GM21447 (cell line): ENCODE measurements at regions not wholly inside any gene's neighbourhood (a gene's known extent, or its start where the extent isn't known, plus 50 kb on each side); places are given as distances from the start of the nearest gene placed in this dataset.
"Not testable (repeated sequence)": the region's sequence is repeated elsewhere in the genome, so short reads cannot be mapped to it uniquely, and the experiment has no call there.

Experiments used
- ATAC-seq: cut with Tn5 transposase; IDR thresholded peaks from one replicate; pipeline ENCODE4 v1.9.1; 2021; ENCODE audit not compliant: unreplicated experiment

DNA sequence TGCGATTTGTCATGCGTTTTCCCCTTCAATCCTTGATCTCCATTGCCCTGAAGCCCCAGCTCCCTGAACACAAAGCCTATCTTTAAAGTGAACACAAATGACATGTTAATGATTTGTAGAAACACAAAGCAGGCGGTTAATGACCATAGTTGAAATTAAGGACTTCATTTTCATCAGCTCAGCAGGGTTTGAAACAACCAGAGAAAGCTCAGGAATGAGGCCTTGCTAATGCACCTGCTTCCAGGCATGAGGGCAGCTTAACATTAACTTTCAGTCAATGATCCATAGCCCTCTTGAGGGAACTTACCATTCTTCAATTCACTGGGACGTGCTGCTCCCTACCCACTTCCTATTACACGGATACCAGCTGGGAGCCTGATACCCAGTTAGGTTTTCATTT lies 427.2 kb upstream of the CBLB start:
- no peak for ATAC-seq

DNA sequence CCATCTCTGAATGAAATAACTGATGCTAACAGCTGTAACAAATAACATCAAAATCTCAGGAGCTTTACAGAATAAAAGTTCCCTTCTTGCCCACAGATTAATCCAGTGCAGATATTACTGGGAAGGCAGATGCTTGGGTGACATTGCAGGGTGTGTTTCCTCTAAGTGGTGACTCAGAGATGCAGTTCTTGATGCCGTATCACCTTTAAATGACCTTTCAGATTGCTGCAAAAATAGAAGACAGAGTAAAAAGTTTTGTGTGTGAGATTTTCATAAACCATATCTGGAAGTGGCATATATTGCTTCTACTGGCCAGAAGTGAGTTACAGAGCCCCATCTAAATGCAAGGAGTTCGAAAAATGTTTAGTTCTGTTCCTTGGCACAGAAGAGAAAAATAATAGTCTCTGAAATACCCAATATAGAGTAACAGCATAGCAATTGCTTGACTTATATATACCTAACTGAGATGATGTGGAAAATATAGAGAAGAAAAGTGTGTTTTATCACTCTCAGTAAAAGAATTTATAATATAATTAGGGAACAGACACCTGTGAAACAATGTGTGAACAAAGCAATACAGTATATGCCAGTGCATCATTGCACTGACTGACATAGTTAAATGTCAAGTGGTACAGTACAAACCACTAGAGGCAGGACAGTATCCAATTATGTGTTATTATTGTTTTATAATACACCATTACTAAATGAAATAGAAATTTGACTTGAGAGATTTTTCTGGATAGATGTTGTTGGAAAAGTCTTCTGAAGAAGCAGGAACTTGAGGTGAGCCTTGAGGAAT lies 430.7 kb upstream of the CBLB start:
- ATAC-seq, result peak; percentile 62

DNA sequence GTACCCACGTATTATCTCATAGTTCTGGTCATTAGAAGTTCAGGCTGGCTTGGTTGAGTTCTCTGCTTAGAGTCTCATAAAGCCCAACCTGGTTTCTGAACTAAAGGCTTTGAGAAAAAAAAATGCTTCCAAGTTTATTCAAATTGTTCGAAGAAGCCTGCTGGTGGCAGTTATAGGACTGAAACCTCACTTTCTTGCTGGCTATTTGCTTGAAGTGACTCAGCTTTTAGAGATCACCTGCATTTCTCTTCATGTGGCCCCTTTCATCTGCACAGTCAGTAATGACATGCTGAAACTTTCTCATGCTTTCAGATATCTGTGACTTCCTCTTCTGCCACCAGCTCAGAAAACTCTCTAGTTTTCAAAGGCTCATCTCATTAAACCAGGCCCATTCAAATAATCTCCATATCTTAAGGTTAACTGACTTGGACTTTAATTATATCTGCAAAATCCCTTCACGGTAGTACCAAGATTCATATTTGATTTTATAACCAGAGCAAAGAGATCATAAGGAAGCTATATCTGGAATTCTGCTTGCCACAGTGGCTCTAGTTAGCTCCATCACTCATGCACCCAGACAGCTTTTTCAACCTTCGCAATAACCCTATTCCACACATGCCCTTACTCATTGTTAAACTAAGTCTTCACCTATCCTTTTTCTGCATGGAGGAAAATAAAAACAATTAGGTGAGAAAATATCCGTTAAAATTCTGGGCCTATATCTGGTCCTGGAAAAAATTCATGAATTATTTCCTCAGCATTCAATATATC lies 433.8 kb upstream of the CBLB start:
- ATAC-seq, result peak; percentile 91

DNA sequence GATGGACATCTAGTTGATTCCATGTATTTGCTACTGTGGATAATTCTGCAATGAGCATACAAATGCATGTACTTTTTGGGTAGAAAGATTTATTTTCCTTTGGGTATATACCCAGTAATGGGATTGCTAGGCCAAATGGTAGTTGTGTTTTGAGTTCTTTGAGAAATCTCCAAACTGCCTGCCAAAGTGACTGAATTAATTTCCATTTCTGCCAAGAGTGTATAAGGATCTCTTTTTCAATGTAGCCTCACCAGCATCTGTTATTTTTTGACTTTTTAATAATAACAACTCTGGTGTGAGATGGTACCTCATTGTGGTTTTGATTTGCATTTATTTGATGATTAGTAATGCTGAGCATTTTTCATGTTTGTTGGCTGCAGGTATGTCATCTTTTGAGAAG lies 435.0 kb upstream of the CBLB start:
- ATAC-seq, result no peak

DNA sequence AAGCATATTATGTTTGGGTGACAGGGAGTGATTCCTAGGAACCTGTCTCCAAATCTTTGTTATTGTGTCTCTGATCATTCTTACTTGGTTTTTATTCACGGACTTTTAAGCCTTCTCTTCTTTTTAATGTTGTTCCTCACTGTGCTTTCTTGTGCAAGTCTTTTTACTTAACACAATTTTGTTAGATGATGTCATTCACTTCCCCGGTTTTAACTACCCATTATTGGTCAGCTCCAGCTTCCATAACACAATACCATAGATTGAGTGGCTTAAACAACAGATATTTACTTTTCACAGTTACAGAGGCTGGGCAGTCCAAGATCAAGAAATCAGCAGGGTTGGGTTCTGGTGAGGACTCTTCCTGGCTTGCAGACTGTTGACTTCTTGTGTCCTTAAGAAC lies 436.3 kb upstream of the CBLB start:
- no peak for ATAC-seq

DNA sequence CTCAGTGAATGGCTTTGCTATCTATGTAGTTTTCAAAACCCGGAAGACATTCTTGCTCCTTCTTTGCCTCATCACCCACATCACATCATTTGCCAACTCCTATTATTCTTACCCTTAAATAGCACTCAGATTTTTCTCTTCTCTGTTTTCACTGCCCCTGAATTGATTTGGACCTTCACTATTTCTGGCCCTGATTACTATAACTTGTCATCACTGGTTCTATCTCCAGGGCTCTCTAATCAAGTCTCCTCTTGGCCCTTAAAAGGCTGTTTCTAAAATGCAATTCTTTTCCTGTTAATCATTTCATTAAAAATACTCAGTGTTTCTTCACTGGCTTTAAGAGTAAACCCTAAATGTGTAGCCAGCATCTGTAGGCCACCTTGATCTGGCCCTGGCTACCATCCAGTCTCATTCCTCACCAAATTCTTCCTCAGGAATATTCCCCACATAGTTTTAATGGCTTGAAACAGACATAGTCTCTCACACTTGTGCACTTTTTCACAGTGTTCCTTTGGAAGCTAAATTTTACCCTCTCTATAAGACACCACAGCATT lies 437.1 kb upstream of the CBLB start:
- ATAC-seq, result no peak

DNA sequence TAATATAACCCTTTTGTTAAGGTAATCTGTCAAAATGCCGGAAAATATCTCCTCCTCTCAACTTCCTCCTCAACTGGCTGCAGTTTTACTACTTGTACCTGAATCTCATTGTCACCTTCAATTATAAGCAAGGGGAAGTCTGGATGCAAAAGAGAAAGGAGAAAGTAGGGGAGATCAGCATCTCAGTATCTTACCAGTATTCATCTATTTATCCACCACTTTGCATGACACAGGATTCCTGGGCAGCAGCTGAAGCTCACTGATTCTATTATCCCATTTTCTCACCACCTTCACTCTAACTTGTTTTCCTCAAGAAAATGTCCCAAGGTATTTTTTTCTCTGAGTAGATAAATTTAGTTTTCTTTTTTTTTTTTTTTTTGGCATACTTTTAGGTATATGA lies 440.5 kb upstream of the CBLB start:
- ATAC-seq, result no peak

DNA sequence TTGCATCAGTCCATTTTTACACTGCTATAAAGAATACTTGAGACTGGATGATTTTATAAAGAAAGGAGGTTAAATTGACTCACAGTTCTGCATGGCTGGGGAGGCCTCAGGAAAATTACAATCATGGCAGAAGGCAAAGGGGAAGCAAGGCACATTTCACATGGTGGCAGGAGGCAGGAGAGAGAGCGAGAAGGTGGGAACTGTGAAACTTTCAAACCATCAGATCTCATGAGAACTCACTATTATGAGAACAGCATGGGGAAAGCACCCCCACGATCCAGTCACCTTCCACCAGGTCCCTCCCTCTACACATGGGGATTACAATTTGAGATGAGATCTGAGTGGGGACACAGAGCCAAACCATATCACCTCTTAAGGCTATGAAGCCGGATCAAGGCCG lies 441.0 kb upstream of the CBLB start:
- not testable (repeated sequence) for ATAC-seq

DNA sequence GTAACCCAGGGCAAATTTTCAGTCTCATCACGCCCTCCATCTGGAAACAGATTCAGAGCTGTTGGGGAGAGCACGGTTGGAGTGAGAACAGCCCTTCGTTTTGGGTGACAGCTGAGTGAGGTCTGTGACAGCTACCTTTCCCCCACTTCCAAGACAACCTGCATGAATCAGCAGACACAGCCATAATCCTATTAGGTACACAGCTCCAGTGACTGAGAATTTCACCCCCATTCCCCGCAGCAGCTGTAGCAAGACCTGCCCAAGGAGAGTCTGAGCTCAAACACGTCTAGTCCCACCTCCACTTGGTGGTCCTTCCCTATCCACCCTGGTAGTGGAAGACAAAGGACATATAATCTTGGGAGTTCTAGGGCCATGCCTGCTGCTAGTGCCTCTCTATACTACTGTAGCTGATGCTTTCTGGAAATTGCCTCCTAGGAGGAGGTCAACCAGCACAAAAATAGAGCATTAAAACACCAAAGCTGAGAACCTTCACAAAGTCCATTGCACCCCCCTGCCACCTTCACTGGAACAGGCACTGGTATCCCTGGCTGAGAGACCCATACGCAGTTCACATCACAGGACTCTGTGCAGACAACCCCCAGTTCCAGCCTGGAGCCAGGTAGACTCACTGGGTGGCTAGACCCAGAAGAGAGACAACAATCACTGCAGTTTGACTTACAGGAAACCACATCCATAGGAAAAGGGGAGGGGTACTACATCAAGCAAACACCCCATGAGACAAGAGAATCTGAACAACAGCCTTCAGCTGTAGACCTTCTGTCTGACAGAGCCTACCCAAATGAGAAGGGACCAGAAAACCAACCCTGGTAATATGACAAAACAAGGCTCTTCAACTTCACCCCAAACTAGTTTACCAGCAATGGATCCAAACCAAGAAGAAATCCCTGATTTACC lies 448.6 kb upstream of the CBLB start:
- ATAC-seq, result no peak

DNA sequence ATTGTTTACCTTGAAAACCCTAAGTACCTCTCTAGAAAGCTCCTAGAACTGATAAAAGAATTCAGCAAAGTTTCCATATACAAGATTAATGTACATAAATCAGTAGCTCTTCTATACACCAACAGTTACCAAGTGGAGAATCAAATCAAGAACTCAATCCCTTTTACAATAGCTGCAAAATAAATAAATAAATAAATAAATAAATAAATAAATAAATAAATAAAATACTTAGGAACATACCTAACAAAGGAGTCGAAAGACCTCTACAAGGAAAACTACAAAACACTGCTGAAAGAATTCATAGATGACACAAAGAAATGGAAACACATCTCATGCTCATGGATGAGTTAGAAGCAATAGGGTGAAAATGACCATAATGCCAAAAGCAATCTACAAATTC lies 452.6 kb upstream of the CBLB start:
- not testable (repeated sequence) for ATAC-seq

DNA sequence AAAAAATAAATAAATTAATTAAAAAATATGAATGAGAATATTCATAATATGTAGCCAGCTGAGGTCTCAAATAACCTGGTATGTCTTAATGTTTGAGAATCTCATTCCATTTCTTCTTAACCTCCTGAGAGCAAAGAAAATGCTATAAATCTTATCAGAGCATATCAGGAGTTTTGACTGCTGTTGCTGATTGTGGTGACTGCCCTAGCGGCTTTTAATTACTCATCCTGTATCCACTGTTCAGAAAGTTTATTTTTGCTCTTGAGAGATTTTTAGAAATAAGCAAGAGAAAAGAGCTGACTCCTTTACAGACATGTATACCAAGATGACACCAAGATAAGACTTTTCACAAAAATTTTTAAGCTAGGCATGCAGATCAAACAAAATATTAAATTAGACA lies 454.8 kb upstream of the CBLB start:
- ATAC-seq, result no peak

DNA sequence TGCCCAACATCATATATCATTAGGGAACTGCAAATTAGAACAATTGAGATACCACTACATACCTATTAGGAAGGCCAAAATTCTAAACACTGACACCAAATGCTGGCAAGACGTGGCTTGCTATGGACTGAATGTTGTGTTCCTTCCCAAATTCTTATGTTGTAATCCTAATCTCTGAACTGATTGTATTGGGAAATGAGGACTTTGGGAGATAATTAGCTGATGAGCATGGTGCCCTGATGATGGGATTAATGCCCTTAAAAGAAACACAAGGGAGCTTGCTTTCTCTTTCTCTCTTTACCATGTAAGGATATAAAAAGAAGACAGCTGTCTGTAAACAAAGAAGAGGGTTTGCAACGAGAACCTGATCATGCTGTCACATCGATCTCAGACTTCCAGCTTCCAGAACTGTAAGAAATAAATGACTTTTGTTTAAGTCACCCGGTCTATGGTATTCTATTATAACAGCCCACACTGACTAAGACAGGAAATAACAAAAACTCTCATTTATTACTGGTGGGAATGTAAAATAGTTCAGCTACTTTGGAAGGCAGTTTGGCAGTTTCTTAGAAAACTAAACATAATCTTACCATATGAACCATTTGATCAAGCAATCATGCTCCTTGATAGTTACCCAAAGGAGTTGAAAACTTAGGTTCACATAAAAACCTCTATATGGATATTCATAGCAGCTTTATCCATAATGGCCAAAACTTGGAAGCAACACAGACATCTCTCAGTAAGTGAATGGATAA lies 458.3 kb upstream of the CBLB start:
- no peak for ATAC-seq

DNA sequence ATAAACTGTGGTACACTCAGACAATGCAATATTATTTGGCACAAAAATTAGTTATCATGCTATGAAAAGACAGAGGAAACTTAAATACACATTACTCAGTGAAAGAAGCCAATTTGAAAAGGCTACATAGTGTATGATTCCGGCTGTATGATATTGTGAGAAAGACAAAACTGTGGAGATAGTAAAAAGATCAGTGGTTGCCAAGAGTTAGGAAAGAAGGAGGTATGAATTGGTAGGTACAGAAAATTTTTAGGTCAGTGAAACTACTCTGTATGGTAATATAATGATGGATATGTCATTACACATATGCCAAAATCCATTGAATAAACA lies 458.8 kb upstream of the CBLB start:
- no peak for ATAC-seq

DNA sequence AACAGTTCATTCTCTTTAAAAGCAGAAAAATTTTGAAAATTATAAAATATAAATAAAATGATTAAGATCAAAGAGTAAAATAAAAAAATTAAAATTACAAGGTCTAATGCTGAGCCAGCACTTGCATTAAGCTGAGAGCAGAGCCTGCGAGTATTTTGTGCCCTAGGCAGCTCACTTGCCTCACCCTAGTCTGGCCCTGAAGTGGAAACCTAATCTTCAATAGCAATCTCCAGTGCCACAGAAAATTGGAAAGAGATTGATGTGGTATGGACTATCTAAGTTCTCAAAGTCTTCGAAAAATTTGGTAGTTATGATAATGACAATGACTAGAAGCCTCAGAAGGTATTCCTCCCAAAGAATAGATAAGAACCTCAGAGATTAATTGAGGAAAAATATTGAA lies 459.4 kb upstream of the CBLB start:
- no peak for ATAC-seq

DNA sequence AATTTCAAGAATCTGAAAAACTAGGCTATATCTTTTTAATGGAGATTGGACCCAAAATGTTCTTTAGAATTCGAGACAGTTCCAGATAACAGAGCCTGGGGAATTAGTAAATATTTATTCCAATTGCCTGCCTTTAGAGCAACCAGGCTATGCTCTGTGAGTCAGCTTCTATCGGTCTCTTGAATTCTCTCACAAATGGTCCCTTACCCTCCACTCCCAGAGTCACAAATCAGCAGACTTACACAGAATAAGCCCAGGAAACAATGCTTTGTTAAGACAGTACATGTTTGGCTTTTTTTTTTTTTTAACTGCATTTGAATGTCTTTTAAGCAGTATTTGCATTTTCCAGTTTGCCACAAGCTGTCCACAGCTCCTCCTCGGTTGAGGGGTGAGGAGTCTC lies 460.7 kb upstream of the CBLB start:
- ATAC-seq, result no peak

DNA sequence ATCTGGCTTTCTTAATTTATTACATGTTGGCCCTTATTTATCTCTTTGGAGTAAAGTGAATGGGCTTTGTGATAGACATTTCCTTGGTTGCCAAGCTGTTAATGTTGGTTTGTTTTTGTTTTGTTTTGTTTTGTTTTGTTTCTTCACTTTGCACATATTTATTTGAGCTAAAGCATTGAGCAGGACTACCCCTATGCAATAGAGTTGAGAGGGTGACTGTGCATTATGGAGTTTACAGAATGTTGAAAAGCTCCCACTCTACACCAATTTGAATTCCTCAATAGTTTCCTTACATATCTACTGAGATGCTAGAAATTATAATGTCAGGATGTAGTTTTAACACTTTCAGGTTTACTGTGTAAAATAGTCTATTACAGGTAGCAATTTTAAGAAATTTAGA lies 462.8 kb upstream of the CBLB start:
- no peak for ATAC-seq

DNA sequence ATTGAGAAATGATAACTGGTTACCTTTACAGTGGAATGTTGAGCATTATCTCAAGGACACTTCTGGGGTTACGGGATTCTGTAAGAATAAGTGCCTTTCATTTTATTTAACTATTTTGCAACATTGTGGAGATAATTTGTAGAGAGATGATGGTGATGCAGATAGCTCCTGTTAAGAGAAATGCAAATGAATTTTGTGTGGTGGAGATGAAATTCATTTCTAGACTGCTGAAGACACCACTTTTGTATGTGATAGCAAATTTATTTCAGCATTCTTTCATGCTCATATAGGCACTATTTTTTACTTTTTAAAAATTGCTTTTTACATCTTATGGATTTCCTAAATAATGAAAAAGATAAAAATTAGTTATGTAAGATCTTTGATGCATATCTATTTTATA lies 463.3 kb upstream of the CBLB start:
- ATAC-seq, result no peak

DNA sequence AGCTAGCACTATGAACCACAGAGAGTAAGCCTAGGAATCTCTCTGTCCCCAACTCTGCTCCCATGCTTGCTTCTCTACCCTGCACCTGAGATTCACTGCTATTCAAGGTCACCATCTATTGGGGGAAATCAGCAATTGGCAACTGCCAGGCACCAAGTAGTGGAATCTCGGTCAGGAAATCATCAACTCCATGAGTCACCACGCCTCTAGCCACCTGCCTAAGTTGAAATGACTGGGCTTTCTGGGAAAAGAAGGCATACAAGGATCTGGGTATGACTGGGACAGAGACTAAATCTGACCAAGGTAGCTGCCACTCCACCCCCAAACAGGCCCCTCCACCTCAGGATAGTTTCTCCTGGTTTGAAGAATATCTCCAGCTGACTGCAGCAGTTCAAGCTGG lies 464.1 kb upstream of the CBLB start:
- peak; percentile 50 for ATAC-seq

DNA sequence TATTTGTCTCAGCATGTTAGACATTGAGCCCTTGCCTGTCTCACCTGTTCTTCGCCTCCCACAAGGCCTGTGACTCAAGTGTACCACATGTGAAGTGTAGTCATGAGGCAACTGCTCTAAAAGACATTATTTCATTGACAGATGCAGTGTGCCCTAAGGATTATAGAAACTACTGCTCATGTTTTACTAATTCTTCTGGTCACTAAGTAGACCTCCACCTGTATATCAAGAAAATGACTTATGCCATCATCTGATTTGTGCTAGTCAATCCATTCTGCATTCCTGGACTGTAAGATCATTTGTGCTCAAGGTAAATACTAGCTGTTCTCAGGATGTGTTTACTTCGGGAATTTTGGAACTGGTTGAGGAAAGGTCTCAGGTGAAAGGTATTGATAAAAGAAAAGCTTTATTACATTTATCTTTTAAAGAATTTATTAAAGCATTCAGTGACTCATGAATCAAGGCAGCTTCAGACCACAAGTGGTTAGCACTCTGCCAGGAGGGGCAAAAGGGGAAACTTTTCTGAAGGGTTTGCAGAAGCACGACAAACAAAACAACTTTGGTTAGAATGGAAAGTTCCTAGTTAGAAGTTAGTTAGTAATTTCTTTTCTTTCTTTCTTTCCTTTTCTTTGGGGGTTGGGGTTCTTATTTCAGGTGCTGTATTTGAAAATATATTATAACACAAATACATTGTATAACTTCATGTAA lies 465.3 kb upstream of the CBLB start:
- ATAC-seq, result peak; percentile 78

DNA sequence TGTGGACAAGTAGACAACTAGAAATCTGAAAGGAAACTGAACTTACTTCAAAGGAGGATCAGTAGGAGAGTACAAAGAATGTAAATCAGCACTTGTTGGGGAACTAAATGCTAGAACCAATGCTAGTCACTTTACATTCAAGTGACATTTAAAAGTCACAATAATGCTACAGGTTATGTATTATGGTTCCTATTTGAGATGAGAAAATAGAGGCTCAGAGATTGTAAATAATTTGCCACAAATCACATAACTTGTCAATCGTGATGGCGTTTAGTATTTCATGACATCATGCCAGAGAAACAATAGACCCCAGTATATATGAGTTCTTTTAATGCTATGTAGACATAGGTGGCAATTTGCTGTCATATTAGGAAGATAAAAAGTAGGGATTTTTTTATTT lies 467.8 kb upstream of the CBLB start:
- no peak for ATAC-seq
